ENCODE measurements at regions not wholly inside any gene's neighbourhood (a gene's known extent, or its start where the extent isn't known, plus 50 kb on each side); places are given as distances from the start of the nearest gene placed in this dataset.

DNA sequence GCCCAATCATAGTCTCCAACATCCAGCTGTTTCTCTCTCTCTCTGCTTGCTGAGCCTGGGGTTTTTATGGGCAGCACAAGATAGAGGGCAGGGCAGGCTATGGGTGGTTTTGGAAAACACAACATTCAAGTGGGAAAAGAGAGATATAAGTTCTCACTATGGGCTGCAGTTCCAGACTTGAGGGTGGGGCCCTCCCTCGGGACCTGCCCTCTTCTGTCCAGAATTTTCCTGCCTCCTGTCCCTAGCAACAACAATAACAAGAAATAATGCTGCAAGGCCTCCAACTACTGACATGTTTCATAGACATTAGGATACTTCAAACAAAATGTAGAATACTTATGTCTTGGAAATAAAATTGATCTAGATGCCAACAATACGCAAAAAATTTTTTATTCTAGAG is 107.8 kb downstream of the C18orf54 start:
- TF ChIP-seq ZFX (IDR thresholded peaks at IDR 0.05; ENCODE audit: borderline replicate concordance): no peak
- no peak for TF ChIP-seq CTCF (IDR thresholded peaks at IDR 0.05)
- H3K27ac ChIP-seq: no peak overlapping the region

DNA sequence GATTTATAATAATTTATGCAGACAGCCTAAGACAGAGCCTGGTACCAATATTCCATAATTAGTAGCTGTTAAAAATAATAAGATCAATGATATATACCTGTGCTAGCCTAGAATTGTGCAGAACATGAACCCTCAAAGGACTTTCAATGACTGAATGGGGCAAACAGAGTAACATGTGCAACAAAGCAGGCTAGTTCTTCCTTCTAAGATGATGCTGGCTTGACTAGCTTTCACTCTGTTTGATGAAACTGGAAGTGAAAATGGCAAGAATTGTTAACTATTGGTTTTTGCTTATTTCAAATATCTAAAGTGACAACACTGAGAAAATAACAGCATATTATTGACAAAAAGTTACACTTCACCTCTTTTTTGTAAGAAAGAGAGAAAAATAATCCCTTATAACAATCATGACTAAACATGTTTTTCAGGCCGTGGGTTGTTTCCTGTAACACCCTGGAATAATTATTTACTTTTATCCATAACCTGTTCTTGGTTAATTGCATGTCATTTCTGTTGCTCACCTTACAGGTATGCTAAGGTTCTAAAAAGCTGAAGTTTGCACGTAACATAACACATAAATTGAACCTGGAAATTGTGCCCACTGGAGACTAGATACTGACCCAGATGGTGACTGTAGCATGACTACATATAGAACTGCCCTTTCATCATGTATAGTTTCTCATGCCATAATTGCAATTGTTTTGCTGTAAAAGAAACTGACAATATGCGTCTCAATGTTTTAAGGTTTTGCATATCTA is 108.7 kb downstream of the C18orf54 start:
- H3K27ac ChIP-seq: no peak overlapping the region
- TF ChIP-seq CTCF (IDR thresholded peaks at IDR 0.05) (no peak), ZFX (IDR thresholded peaks at IDR 0.05; ENCODE audit: borderline replicate concordance) (no peak)

DNA sequence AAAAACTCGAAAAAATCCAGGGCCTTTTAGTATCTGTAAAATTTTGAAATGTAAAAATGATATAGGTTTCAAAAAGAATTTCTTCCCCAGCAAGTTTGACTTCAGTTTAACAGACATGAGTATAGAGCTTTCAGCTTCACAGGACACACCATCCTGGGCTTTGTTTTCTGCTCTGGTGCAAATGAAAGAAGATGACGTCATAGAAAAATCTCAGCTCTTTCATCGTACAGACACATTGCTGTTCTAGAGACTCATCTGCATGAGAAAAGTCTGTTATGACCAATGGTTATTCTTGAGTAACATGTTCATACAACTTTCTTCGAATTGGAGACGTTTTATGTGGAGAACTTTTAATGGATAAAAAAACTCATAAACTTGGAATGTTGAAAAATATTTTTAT is 111.7 kb upstream of the DYNAP start:
- H3K27ac ChIP-seq: no peak overlapping the region
- no peak for TF ChIP-seq CTCF (IDR thresholded peaks at IDR 0.05)

DNA sequence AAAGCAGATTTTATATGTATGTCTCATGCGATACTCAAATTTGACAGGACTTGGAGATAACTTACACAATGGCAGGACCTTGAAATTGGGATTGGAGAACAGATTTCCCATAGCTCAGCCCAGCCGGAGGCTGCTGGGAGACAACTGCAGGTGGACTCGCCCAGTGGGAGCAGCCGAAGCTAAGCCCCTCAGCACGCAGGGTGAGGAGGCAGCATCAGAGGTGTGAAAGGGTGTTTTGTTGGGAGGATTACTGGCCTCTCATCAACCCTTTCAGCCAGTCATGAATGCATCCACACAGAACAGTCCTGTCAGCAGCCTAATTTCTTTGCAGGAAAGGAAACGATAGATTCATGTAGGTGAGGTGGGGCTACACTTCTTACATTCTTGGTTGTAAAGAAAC is 110.4 kb upstream of the DYNAP start:
- no peak overlapping the region for H3K27ac ChIP-seq
- TF ChIP-seq CTCF (IDR thresholded peaks at IDR 0.05) (no peak), ZFX (IDR thresholded peaks at IDR 0.05; ENCODE audit: borderline replicate concordance) (no peak)

GRCh38 chr18:54502451-54502850 is 88.6 kb upstream of the DYNAP start:
- H3K27ac ChIP-seq: peak overlapping the region; percentile 33; the same call in 1 of the 2 replicates

DNA sequence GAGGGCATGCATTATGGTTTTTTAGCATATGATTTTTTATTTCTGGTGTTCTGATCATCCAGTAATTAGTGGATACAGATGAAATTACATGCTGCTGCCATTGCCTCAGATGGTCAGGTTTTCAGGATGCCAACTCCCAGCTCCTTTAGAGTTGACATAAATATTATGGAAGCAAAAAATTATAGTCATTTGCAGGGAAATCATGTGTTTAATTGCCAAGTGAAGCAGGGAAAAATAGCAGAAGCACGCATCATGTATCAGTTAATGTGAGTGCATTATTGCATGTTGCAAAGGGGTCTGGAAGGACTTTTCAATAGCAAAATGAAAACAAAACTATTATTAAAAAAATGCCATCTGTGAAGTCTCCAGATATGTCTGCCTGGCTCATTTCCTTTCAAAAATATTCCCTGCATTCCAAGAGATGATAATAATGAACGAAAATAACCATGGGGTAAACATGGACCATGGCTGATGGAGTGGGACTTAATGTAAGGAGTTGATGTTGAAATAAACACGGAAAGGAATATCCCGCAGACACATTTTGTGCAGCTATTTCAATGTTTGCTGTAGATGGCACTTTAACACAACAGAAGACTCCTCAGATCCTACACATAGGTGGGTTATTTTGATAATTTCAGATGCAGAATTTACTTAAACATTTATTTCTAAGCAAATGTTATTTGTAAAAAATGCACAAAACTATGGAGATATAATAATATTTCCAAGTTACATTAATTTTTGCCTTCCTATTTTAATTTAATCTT is 87.7 kb upstream of the DYNAP start:
- TF ChIP-seq ZFX (IDR thresholded peaks at IDR 0.05; ENCODE audit: borderline replicate concordance) (no peak), CTCF (IDR thresholded peaks at IDR 0.05) (no peak)

GRCh38 chr18:54506516-54507261 is 84.4 kb upstream of the DYNAP start:
- H3K27ac ChIP-seq: no peak overlapping the region
- TF ChIP-seq CTCF (IDR thresholded peaks at IDR 0.05): no peak
- no peak for TF ChIP-seq ZFX (IDR thresholded peaks at IDR 0.05; ENCODE audit: borderline replicate concordance)

More for the DNA sequence above, 87.7 kb upstream of the DYNAP start:
- H3K27ac ChIP-seq: no peak overlapping the region
